H1 (cell line): ENCODE measurements at regions not wholly inside any gene's neighbourhood (a gene's known extent, or its start where the extent isn't known, plus 50 kb on each side); places are given as distances from the start of the nearest gene placed in this dataset.

Experiments used
- CHD1 ChIP-seq: IDR thresholded peaks from 2 replicates; pipeline ENCODE4 v1.6.1; 2012; ENCODE audit warnings: low read depth, low read length, improper control_type of control experiment
- EGR1 ChIP-seq: IDR thresholded peaks from 2 replicates; pipeline ENCODE4 v1.6.1; 2011; ENCODE audit warnings: low read depth, low read length, borderline replicate concordance
- EP300 ChIP-seq, 2 experiments: IDR thresholded peaks; 1 replicate in 1 of 2; 2 replicates in 1 of 2; pipeline ENCODE4 v1.6.1; 2011 to 2012; ENCODE audit warnings: low read depth in 2 of 2, low read length in 2 of 2, mild to moderate bottlenecking in 2 of 2, borderline replicate concordance in 1 of 2, inconsistent platforms in 1 of 2, moderate library complexity in 1 of 2
- POU5F1 ChIP-seq: IDR thresholded peaks from 2 replicates; pipeline ENCODE4 v1.6.1; 2011; ENCODE audit warnings: low read depth, mild to moderate bottlenecking, low read length, moderate library complexity

DNA sequence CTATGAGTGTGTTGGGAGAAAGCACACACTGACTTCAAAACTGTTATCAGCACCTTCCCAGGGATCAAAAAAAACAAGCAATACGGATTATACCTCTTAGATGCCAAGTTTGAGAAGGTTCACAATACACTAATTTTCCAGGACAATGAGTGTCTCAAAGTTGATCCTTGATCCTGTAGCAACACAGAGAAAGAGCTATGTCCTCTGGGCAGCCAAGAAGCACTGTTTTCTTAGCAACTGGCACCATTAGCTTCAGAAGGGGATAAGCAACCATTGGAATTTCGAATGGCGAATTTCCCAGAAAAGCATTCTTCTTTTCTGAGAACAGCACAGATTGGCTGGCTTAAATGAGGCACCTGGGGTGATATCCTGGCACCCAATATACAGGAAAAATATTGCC, 270.3 kb upstream of the RORA start (continued):
- TF ChIP-seq CHD1 (no peak), EGR1 (no peak), EP300 (IDR thresholded peaks at IDR 0.05; ENCODE audit: borderline replicate concordance in 1 of 2, low read depth in 2 of 2, low read length in 2 of 2) (no peak), POU5F1 (no peak)
